ENCODE measurements at regions not wholly inside any gene's neighbourhood (a gene's known extent, or its start where the extent isn't known, plus 50 kb on each side); places are given as distances from the start of the nearest gene placed in this dataset.
"Not testable (repeated sequence)": the region's sequence is repeated elsewhere in the genome, so short reads cannot be mapped to it uniquely, and the experiment has no call there.

DNA sequence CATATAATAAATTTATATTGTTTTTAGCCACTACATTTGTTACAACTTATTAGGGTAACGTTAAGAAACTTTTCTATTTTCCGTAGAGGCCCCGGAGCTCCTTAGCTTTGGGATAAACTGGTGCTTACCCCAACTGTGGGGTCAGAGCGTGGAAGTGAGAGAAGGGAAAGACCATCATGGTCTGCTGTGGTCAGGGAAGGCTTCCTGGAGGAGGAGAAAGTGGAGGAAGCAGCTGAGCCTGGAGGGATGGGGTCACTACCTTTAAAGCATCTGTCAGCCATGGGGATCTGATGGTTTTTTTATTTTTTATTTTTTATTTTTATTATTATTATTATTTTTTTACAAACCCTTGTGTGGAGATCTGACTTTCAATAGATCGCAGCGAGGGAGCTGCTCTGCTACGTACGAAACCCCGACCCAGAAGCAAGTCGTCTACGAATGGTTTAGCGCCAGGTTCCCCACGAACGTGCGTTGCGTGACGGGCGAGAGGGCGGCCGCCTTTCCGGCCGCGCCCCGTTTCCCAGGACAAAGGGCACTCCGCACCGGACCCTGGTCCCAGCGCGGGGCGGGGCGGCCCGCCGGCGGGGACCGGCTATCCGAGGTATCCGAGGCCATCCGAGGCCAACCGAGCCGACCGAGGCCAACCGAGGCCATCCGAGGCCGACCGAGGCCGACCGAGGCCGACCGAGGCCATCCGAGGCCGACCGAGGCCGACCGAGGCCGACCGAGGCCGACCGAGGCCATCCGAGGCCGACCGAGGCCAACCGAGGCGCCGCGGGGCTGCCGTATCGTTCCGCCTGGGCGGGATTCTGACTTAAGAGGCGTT lies 1101.2 kb upstream of the TMEM132C start:
- DNase-seq (ENCODE audit: low read depth in 2 of 3, low spot score in 2 of 3) = peak; percentile 59 to 79 (median 65)

DNA sequence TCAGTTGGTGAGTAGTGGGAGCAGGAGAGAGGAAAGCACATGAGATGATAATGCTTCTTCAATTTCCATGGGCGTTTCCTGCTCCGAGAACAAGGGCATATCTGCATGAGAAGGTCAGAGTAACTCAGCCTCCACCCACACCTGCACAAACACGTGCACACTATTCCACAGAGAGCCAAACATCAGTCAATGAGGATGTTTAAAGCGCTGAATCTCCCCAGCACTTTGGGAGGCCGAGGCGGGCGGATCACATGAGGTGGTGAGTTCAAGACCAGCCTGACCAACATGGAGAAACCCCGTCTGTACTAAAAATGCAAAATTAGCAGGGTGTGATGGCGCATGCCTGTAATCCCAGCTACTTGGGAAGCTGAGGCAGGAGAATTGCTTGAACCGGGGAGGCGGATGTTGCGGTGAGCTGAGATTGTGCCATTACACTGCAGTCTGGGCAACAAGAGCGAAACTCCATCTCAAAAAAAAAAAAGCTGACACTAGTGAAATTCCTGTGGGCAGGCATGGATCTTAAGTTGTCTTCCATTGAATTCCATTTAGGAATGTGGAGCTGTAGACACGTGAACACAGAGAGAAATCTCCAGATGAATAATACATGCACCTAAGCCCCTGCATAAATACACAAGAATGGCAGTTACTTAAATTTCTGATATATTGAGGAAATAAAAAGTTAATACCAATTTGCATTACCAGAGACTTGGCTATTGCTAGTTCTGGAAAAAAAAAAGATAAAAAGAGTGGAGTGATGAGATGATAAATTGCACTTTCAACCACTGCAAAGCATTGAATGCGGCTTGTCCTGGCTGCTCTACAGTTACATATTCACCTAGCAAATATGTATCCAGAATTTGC lies 1097.4 kb upstream of the TMEM132C start:
- DNase-seq (ENCODE audit: low read depth in 2 of 3, low spot score in 2 of 3) = no peak

DNA sequence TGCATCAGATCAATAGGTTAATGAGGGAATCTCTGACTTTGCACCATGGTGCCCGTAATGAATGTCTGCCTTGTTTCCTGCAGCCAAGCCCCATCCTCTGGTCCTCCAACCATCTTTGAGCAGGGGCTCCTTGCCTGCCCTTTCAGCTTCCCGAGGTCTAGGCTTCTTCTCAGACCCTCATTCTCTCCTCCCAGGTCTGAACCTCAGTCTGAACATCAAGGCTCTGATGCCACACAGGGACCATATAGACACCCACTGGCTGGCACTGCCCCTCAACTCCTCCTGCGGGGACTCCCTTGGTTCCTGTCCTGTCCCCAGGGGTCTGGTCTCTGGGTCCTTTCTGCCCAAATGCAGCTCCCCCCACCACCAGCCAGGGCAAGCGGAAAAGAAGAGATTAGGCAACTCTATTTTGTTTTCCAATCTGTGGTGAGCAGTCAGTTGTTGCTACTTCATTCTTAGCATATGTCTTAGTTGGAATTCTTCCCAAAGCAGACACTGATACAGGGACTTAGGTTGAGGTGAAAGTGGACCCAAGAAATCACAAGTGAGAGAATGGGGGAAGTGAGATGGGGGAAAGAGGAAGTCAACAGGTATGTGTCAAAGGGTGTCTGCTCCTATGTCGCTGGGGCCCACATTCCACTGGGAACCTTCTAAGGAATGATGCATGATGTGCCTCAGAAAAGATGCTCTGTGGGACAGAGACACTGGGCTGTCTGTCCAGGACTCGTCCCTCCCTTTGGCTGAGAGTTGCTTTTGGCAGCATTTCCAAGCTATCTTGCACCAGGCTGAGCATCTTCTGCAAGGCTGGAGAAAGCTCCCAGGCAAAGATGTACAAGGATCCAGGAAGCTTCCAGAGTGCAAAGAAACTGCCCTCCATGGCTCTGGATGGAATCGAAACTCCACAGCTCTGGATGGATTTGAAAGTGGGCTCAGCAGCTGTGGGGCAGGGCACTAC lies 1096.5 kb upstream of the TMEM132C start:
- no peak for DNase-seq (ENCODE audit: low read depth in 2 of 3, low spot score in 2 of 3)

DNA sequence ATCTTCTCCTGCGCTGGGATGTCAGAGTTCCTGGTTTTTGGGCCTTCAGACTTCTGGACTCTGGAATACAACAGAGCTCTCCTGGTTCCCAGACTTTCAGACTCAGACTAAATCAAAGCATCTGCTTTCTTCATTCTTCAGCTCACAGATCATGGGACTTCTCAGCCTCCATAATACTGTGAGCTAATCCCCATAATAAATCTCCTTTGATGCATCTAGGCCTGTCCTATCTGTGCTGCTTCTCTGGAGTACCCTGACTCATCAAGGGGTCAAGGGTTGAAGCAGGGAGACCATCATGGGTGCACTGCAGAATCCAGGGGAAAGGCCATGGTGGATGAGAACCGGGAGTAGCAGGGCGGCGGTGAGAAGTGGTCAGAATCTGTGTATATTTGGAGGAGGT lies 1094.1 kb upstream of the TMEM132C start:
- no peak for DNase-seq (ENCODE audit: low read depth in 2 of 3, low spot score in 2 of 3)

DNA sequence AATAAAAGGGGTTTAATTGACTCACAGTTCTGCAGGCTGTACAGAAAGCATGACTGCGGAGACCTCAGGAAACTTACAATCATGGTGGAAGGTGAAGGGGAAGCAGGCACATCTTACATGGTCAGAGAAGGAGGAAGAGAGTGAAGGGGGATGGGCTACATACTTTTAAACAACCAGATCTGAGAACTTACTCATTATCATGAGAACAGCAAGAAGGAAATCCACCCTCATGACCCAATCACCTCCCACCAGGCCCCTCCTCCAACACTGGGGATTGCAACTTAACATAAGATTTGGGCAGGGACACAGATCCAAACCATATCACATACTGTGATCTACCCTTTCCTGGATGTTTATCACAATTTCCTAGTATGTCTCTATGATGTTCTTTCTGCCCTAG lies 1093.0 kb upstream of the TMEM132C start:
- DNase-seq (ENCODE audit: low read depth in 2 of 3, low spot score in 2 of 3) = not testable (repeated sequence)

DNA sequence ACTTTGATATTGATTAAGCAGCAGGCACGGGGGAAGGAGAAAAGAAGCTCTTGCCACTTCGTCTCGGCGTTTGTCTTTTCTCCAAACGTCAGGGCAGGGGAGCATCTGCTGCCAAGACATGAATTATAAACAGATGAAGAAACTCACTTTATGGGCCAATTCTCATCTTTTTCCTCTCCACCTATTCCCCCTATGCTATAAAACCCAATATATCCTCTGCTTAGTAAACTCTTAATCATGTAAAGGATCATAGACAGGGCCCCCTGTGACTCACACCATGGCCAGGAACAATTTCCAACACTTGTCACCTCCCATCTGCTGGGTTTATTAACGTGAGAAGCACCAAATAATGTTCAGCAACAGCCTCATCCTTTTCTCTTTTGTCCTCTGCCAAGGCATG lies 1092.1 kb upstream of the TMEM132C start:
- no peak for DNase-seq (ENCODE audit: low read depth in 2 of 3, low spot score in 2 of 3)

DNA sequence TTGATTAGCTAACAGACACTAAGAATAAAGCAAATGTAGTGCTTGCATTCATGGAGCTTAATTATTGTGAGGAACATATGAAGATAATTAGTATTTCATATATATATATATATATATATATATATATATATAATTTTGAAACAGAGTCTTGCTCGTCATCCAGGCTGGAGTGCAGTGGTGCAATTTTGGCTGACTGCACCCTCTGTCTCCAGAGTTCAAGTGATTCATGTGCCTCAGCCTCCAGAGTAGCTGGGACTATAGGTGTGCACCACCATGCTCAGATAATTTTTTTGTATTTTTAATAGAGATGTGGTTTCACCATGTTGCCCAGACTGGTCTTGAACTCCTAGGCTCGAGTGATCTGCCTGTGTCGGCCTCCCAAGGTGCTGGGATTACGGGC lies 1091.6 kb upstream of the TMEM132C start:
- DNase-seq (ENCODE audit: low read depth in 2 of 3, low spot score in 2 of 3) = no peak

DNA sequence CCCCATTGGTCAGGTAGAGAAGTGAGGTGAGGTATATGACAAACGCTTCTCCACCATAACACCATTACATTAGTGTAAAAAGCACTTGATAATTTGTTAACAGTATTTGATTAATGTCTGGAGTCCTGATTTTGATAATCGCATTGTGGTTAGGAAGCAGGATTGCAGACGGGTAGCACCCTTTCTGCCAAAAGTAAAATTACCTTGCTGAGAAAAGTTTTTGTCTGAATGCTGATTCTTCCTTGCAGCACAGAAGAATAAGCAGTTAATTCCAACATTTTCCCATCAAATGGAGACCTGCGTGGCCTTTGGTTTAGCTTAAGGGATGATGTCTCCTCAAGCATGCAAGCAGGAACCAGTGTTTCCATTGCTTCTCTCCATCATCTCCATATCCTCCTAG lies 1090.2 kb upstream of the TMEM132C start:
- no peak for DNase-seq (ENCODE audit: low read depth in 2 of 3, low spot score in 2 of 3)

DNA sequence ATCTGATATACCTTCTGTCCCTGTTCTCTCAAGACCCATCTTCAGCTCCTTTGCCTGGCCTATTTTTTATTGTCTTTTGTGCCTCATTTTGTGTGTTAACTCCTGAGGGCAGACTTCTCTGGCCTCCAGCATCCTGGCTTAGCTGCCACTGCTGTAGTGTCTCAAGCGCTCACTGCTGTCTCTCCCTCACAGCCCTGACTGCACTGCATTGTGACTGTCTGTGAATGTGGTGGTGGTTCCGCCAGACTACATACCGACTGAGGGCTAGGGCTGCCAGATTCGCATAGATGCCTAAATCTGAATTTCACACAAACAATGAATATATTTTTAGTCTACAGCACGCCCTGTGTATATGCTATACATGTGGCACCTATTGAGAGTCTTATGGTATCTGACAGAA lies 1088.9 kb upstream of the TMEM132C start:
- DNase-seq (ENCODE audit: low read depth in 2 of 3, low spot score in 2 of 3) = no peak

DNA sequence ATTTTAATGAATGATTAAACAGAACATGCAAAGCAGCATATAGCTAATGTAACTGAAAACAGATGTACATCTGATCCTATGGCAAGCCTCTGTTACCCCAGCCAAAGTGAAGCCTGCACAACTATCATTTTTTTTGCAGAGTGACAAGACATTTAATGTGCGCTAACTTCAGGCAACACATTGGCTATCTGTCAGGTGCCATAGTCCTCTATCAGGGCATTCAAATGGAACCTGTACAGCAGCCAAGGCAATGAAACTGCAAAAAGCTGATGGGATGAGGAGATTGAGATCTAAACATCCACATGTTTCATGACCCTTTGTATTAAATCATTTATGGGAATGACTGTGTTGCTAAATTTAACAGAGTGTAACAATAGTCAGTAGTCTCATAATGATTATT lies 1088.5 kb upstream of the TMEM132C start:
- no peak for DNase-seq (ENCODE audit: low read depth in 2 of 3, low spot score in 2 of 3)

DNA sequence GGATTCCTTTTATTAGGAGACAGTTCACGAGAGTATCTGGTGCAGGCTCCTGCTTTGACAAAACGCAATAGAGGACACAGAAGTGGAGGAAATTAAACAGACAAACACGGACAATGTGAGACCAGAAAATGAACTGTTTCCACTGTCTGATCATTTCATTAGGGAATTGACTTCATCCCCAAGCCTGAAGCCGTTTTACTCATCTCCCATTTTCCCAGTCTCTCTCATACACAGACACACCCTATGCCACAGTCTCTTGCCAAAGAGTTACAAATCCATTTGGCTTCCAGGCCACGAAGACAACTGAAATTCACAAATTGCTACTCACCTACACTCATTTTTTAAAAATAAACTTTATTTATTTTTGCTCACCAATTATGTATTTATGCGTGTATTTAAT lies 1087.8 kb upstream of the TMEM132C start:
- DNase-seq (ENCODE audit: low read depth in 2 of 3, low spot score in 2 of 3) = no peak

DNA sequence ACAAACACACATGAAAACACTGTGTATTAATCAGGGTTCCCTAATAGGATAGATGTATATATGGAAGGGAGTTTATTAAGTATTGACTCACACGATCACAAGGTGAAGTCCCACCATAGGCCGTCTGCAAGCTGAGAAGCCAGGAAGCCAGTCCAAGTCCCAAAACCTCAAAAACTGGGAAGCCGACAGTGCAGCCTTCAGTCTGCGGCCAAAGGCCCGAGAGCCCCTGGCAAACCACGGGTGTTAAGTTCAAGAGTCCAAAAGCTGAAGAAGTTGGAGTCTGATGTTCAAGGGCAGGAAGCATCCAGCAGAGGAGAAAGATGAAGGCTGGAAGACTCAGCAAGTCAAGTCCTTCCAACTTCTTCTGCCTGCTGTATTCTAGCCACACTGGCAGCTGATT lies 1085.0 kb upstream of the TMEM132C start:
- no peak for DNase-seq (ENCODE audit: low read depth in 2 of 3, low spot score in 2 of 3)

DNA sequence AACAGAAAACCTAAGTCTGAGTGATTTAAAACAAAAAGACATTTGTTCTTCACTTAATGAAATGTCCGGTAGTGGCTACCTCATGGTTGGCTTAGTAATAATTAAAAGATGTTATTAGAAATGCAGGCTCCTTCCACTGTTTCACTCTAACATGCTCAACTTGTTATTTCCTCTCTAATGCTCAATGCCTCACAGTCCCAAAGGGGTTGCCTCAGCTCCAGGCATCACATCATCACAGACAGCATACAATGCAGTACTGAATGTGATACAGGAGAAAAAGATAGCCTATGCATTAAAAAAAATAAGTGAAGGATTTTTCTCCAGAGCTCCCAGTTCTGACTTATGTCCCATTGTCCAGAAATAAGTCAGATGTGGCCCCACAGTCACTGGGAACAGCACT lies 1077.0 kb upstream of the TMEM132C start:
- DNase-seq (ENCODE audit: low read depth in 2 of 3, low spot score in 2 of 3) = no peak

DNA sequence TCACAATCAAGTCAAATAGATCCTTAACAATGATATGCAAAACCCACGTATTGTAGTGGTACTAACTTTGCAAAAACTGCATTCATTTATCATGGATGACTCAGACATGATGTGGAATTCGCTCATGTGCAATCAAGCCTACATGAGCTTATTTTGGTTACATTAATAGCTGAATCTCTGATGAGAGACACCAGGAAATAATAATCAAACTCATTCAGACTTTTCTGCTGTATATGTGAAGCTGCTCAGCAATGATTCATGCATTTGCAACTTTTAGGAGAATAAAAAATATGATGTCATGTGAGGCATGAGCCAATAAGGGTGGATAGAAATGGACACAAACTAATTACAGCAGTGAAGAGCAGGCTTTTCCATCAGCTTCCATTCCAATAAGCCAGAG lies 1075.8 kb upstream of the TMEM132C start:
- no peak for DNase-seq (ENCODE audit: low read depth in 2 of 3, low spot score in 2 of 3)

DNA sequence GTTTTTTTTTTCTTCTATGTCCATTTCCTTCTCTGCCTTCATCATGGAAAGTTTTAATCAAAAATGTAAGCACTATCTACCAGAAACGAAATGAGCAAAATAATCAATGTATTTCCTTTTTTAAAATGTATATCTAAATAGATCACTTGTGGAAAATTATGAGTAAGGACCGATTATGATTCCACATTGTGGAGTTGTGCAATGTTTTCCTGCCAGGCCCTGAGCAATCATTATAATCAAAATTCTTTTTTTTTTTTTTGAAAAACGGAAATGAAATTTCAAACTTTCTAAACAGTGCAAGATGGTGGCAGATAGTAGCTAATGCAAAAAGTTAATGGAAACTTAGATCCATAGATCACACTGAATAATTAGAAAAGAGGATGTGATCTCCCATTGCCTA lies 1074.6 kb upstream of the TMEM132C start:
- no peak for DNase-seq (ENCODE audit: low read depth in 2 of 3, low spot score in 2 of 3)

DNA sequence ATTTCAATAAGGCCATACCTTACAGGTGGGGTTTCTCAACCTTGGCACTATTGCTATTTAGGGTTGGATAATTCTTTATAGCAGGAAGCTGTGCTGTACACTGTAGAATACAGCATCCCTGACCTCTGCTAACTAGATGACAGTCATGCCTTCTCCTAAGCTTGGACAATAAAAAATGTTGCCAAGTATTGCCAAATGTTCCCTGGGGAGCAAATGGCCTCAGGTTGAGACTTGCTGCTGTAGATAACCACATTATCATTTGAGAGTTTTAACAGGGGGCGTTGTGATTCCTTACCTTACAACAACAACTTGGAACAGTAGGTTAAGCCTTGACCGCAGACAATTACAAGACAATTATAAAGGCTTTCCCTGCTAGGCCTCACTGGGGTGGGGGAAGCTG lies 1073.6 kb upstream of the TMEM132C start:
- DNase-seq (ENCODE audit: low read depth in 2 of 3, low spot score in 2 of 3) = no peak

DNA sequence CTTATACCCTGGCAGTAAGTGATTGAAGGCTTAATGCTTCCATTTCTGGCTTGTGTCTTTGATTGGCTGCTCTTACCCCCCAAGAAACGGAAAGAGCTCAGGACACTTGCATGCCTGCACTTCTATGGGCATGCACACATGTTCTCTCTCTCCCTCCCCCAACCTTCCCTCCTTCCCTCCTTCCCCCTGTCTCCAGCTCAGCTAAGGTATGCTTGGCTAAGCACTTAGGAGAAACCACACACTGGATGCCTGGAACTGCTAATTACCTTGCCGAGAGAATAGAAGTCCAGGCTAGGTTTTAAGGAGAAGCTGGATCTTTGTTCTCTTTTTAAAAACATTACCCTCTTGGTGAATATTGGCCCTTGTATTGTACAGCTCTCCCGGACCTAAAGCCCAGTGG lies 1072.8 kb upstream of the TMEM132C start:
- DNase-seq (ENCODE audit: low read depth in 2 of 3, low spot score in 2 of 3) = no peak

DNA sequence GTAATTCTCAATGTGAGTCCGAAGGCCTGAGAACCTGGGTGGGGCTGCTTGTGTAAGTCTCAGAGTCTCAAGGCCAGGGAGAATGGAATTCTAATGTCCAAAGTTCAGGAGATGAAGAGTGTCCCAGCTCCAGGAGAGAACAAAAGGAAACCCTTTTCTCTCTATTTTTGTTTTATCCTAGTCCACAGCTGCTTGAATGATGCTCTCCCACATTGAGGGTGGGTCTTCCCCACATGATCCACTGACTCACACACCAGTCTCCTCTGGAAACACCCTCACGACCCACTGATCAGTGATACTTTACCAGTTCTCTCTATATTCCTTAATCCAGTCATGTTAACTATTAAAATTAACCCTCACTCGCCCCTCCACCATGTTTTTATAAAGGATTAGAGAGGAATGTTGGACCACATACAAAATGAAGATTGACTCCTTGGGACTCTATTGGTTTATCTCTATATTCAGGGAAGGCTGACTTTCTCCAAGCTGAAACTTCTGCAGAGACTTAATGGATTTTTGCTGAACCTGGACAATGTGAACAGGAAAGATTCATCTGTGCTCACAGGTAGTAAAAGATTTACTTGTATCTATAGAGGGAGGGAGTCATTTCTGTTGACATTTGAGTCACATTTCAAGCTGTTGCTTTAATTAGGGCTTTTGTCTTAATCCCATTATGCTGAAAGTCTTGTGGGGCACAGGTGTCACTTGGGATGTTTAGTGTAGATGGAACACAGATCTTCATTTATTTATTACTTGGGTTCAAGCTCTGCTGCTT lies 1061.0 kb upstream of the TMEM132C start:
- no peak for DNase-seq (ENCODE audit: low read depth in 2 of 3, low spot score in 2 of 3)

DNA sequence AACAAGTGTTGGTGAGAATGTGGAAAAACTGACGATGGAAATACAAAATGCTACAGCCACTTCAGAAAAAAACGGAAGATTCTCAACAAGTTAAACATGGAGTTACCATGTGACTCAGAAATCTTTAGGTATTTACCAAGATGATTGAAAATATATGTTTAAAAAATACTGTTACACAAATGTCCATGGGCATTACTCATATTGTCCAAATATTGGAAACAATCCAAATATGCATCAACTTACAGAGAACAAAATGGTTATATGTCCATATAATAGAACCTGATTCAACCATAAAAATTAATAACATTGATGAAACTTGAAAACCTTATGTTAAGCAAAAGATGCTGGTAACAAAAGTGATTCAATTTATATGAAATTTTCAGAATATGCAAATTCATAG lies 1057.7 kb upstream of the TMEM132C start:
- DNase-seq (ENCODE audit: low read depth in 2 of 3, low spot score in 2 of 3) = no peak

DNA sequence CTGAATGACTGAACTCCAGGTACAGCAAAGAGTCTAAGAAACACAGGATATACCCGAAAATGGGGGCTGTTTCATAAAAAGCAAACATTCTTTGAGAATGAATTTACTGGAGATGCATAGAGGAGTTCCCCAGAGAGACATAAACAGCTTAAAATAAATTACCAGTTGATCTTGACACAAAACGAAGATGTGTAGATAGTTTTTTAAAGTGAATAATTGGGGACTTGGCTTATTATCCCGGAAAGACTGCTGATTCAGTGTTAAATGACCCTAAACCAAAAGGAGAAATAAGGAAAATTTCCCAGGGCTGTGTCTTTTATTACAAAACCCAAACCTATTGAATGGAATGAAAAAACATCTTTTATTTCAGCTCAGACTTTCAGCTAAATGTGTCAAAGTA lies 1052.8 kb upstream of the TMEM132C start:
- DNase-seq (ENCODE audit: low read depth in 2 of 3, low spot score in 2 of 3) = no peak

DNA sequence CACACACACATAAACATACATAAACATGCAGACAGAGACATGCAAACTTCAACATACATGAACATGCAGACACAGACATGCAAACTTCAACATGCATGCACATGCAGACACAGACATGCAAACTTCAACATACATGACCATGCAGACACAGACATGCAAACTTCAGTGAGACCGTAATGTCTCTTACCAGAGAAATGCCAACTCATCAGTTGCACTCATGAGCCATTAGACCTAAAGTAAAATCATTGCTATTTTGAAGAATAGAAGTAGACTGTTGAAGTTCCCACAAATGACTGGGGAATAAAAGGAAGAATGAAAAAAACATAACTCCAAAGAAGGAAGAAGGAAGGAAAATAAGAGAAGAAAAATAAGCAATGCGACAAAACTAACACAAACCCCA lies 1044.0 kb upstream of the TMEM132C start:
- DNase-seq (ENCODE audit: low read depth in 2 of 3, low spot score in 2 of 3) = no peak

Data from activated CD8-positive, alpha-beta memory T cell treated with anti-CD3 and anti-CD28 coated beads for 48 hours (primary cell).